ENCODE measurements at regions not wholly inside any gene's neighbourhood (a gene's known extent, or its start where the extent isn't known, plus 50 kb on each side); places are given as distances from the start of the nearest gene placed in this dataset.

GRCh38 chr4:60345392-60345791 lies 854.7 kb upstream of the ADGRL3 start:
- H3K18ac ChIP-seq (ENCODE audit: extremely low read depth, low read length) = no peak overlapping the region
- H3K56ac ChIP-seq (replicated peaks; ENCODE audit: insufficient read length, low read depth, low read length) = no peak overlapping the region
- no peak overlapping the region for H4K8ac ChIP-seq (ENCODE audit: extremely low read depth, insufficient read depth, low read length)
- H3K4me3 ChIP-seq (ENCODE audit: extremely low read depth in 1 of 4, insufficient read depth in 2 of 4, low read depth in 3 of 4, low read length in 4 of 4) = no peak overlapping the region
- no peak overlapping the region for H3K27ac ChIP-seq (ENCODE audit: low read depth, low read length)
- no peak overlapping the region for H2AK5ac ChIP-seq (ENCODE audit: low read depth, low read length)
- ChIA-PET CTCF (ENCODE audit: partially characterized antibody) (interaction anchor here (1.1 kb wide), 1 partner anchor 84 kb away, joined by 4 read pairs; no protein-coding TSS in a partner anchor), POLR2A (ENCODE audit: partially characterized antibody) (no interaction called here)
- no peak overlapping the region for H4K91ac ChIP-seq (replicated peaks; ENCODE audit: insufficient read length, low read length)
- no peak overlapping the region for H2BK15ac ChIP-seq (ENCODE audit: low read length)
- TF ChIP-seq YY1 (IDR thresholded peaks at IDR 0.05; ENCODE audit: low read depth, low read length) (no peak), KDM1A (IDR thresholded peaks at IDR 0.05; ENCODE audit: borderline replicate concordance, low read length) (no peak), RBBP5 (IDR thresholded peaks at IDR 0.05; ENCODE audit: borderline replicate concordance, low read depth, low read length) (no peak), PHF8 (conservative IDR thresholded peaks at IDR 0.05; ENCODE audit: low read depth, low read length) (no peak), SIN3A (conservative IDR thresholded peaks at IDR 0.05 in 1 of 2, IDR thresholded peaks at IDR 0.05 in 1 of 2; ENCODE audit: low read depth in 1 of 2, low read length in 2 of 2) (no peak), SAP30 (IDR thresholded peaks at IDR 0.05; ENCODE audit: insufficient read depth, insufficient replicate concordance, low read length) (no peak), SUZ12 (IDR thresholded peaks at IDR 0.05; ENCODE audit: low read length) (no peak), SP4 (IDR thresholded peaks at IDR 0.05; ENCODE audit: low read length) (no peak), MAX (IDR thresholded peaks at IDR 0.05) (no peak), SIX5 (IDR thresholded peaks at IDR 0.05; ENCODE audit: low read depth, low read length) (no peak), KDM5A (IDR thresholded peaks at IDR 0.05; ENCODE audit: low read length) (no peak), BCL11A (IDR thresholded peaks at IDR 0.05; ENCODE audit: low read depth in 2 of 2, low read length in 2 of 2) (no peak)
- no peaks in the 10 kb centered on the region for H3K4me1 ChIP-seq (replicated peaks in 1 of 4; ENCODE audit: control insufficient read depth in 3 of 4, insufficient read depth in 4 of 4, low read length in 3 of 4)
- H2AFZ ChIP-seq (ENCODE audit: low read length) = no peak overlapping the region
- H3K36me3 ChIP-seq (ENCODE audit: control insufficient read depth in 2 of 4, insufficient read depth in 4 of 4, low read length in 3 of 4) = no peaks in the 10 kb centered on the region
- H2BK5ac ChIP-seq (ENCODE audit: low read depth, low read length) = no peak overlapping the region
- no peak overlapping the region for H2BK120ac ChIP-seq (replicated peaks; ENCODE audit: low read depth, low read length)
- no peak overlapping the region for H3K9ac ChIP-seq (replicated peaks in 1 of 4; ENCODE audit: extremely low read depth in 1 of 4, low read depth in 3 of 4, low read length in 3 of 4)
- no peaks in the 10 kb centered on the region for H3K9me3 ChIP-seq (ENCODE audit: insufficient read depth in 2 of 2, low read depth in 1 of 2, low read length in 1 of 2)
- H3K4ac ChIP-seq (replicated peaks; ENCODE audit: insufficient read length, low read depth, low read length) = no peak overlapping the region
- no peaks in the 10 kb centered on the region for H4K20me1 ChIP-seq (replicated peaks in 1 of 2; ENCODE audit: control insufficient read depth in 1 of 2, insufficient read depth in 2 of 2, low read length in 2 of 2)
- no peak overlapping the region for H3K23ac ChIP-seq (ENCODE audit: insufficient read length)
- DNase-seq (ENCODE audit: low read depth in 1 of 2, low spot score in 2 of 2) (no peak), FAIRE-seq (no peak)
- no peaks in the 10 kb centered on the region for H3K23me2 ChIP-seq (ENCODE audit: low read depth, low read length)
- H3K14ac ChIP-seq (ENCODE audit: insufficient read length) = no peak overlapping the region
- H3K79me2 ChIP-seq (ENCODE audit: control insufficient read depth in 1 of 2, insufficient read depth in 2 of 2, low read length in 2 of 2) = no peaks in the 10 kb centered on the region
- H3K79me1 ChIP-seq (ENCODE audit: low read depth, low read length) = no peaks in the 10 kb centered on the region
- H3K4me2 ChIP-seq (ENCODE audit: insufficient read depth in 1 of 2, low read depth in 2 of 2, low read length in 2 of 2) = no peak overlapping the region
- no peak overlapping the region for H2BK12ac ChIP-seq (ENCODE audit: low read depth, low read length)
- no peak overlapping the region for H4K5ac ChIP-seq (ENCODE audit: insufficient read length, low read depth, low read length)
- no peaks in the 10 kb centered on the region for H3K27me3 ChIP-seq (replicated peaks in 1 of 4; ENCODE audit: control insufficient read depth in 3 of 4, extremely low read depth in 1 of 4, insufficient read depth in 3 of 4, low read length in 3 of 4)
- H2BK20ac ChIP-seq (ENCODE audit: low read length) = no peak overlapping the region
